Hepatocyte (in vitro differentiated cells): ENCODE measurements at regions not wholly inside any gene's neighbourhood (a gene's known extent, or its start where the extent isn't known, plus 50 kb on each side); places are given as distances from the start of the nearest gene placed in this dataset.

Experiments used
- DNase-seq: peaks from one replicate; pipeline ENCODE4 v3.0.0-alpha.2; 2016; ENCODE audit warnings: low spot score
- H2AFZ ChIP-seq: fragments of 200-600 bp; sonication (generic); 2 replicates; pipeline ENCODE4 v1.6.0; 2016; ENCODE audit warnings: antibody characterized with exemption, mild to moderate bottlenecking
- H3K27ac ChIP-seq: fragments of 200-600 bp; sonication (generic); 2 replicates; pipeline ENCODE4 v1.5.1; 2016; ENCODE audit warnings: mild to moderate bottlenecking
- H3K27me3 ChIP-seq: fragments of 200-600 bp; sonication (generic); 2 replicates; pipeline ENCODE4 v1.6.1; 2016
- H3K36me3 ChIP-seq: fragments of 200-600 bp; sonication (generic); replicated peaks from 2 replicates; pipeline ENCODE4 v1.5.1; 2016; ENCODE audit warnings: low read depth; ENCODE audit not compliant: insufficient read depth
- H3K4me1 ChIP-seq: fragments of 200-600 bp; sonication (generic); 2 replicates; pipeline ENCODE4 v1.5.1; 2016; ENCODE audit warnings: mild to moderate bottlenecking, moderate library complexity; ENCODE audit not compliant: insufficient read depth
- H3K4me2 ChIP-seq: fragments of 200-600 bp; sonication (generic); 2 replicates; pipeline ENCODE4 v1.6.0; 2016
- H3K4me3 ChIP-seq: fragments of 200-600 bp; sonication (generic); 2 replicates; pipeline ENCODE4 v1.5.1; 2016; ENCODE audit warnings: mild to moderate bottlenecking
- H3K79me2 ChIP-seq: fragments of 200-600 bp; sonication (generic); 2 replicates; pipeline ENCODE4 v1.6.0; 2017; ENCODE audit warnings: mild to moderate bottlenecking
- H3K9me2 ChIP-seq: fragments of 200-600 bp; sonication (generic); replicated peaks from 2 replicates; pipeline ENCODE4 v1.6.0; 2017; ENCODE audit warnings: mild to moderate bottlenecking; ENCODE audit not compliant: insufficient read depth
- H3K9me3 ChIP-seq: fragments of 200-600 bp; sonication (generic); 2 replicates; pipeline ENCODE4 v1.5.1; 2016; ENCODE audit warnings: low read depth, mild to moderate bottlenecking
- H4K20me1 ChIP-seq: fragments of 200-600 bp; sonication (generic); 2 replicates; pipeline ENCODE4 v1.6.0; 2016; ENCODE audit warnings: mild to moderate bottlenecking; ENCODE audit not compliant: insufficient read depth, poor library complexity, severe bottlenecking
- CTCF ChIP-seq: fragments of 200-600 bp; sonication (generic); IDR thresholded peaks from 2 replicates; pipeline ENCODE4 v1.5.1; 2016; ENCODE audit warnings: antibody characterized with exemption, mild to moderate bottlenecking; ENCODE audit not compliant: poor library complexity
- EZH2 ChIP-seq: fragments of 200-600 bp; sonication (generic); IDR thresholded peaks from 2 replicates; pipeline ENCODE4 v1.6.1; 2016; ENCODE audit warnings: antibody characterized with exemption, mild to moderate bottlenecking, borderline replicate concordance
- EZH2phosphoT487 ChIP-seq: fragments of 200-600 bp; sonication (generic); IDR thresholded peaks from one replicate; pipeline ENCODE4 v1.6.1; 2018; ENCODE audit warnings: antibody characterized with exemption, mild to moderate bottlenecking, low read depth, moderate library complexity; ENCODE audit not compliant: unreplicated experiment, severe bottlenecking
- WGBS: methylation state at CpG from one replicate; pipeline ENCODE4 v1.1.6; 2016; ENCODE audit warnings: low lambda C conversion rate; ENCODE audit errors: missing lambda C conversion rate; 5-methylcytosine and 5-hydroxymethylcytosine counted together

DNA sequence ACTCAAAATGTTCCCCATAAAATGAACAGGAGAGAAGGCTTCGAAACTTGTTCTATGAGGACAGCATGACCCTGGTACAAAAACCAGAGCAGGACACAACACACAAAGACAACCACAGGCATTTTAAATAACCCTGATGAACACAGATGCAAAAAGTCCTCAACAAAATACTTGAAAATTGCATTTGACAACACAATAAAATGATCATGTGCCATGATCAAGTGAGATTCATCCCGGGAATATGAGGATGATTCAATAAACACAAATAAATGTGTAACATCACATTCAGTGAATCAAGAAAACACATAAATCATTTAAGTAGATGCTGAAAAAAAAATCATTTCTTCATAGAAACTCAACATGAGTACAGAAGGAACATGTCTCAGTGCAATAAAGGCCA lies 208.4 kb upstream of the WSB1 start:
- TF ChIP-seq EZH2 (no peak), EZH2phosphoT487 (no peak), CTCF (no peak)

DNA sequence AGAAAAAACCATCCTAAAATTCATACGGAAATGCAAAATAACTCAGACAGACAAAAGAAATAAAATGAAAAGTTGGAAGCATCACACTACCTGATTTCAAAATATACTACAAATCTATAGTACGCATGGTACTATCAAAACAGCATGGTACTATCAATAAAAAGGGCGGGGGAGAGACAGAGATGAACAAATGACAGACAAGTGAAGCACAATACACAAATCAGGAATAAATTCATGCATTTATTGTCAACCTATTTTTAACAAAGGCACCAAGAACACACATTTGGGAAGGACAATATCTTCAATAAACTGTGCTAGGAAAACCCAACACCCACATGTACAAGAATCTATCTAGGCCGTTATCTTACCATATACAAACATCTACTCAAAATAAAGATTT lies 207.4 kb upstream of the WSB1 start:
- no peak overlapping the region for H3K4me2 ChIP-seq
- no peak for DNase-seq
- TF ChIP-seq EZH2phosphoT487 = no peak
- no peak for TF ChIP-seq CTCF
- TF ChIP-seq EZH2 = no peak
- no peaks in the 10 kb centered on the region for H3K9me3 ChIP-seq
- no peak overlapping the region for H3K27ac ChIP-seq
- no peaks in the 10 kb centered on the region for H3K4me1 ChIP-seq
- H3K9me2 ChIP-seq = no peaks in the 10 kb centered on the region
- H2AFZ ChIP-seq = no peak overlapping the region
- 61% methylated on average over 4 of the region's 4 CpGs for WGBS
- H3K4me3 ChIP-seq = no peak overlapping the region
- H3K79me2 ChIP-seq = no peaks in the 10 kb centered on the region
- H3K36me3 ChIP-seq = no peaks in the 10 kb centered on the region
- H3K27me3 ChIP-seq = no peaks in the 10 kb centered on the region
- H4K20me1 ChIP-seq = no peaks in the 10 kb centered on the region

More for the DNA sequence above, 208.4 kb upstream of the WSB1 start:
- H3K27me3 ChIP-seq = no peaks in the 10 kb centered on the region
- no peak for DNase-seq
- no peak overlapping the region for H3K4me3 ChIP-seq
- no peak overlapping the region for H3K27ac ChIP-seq
- H3K9me2 ChIP-seq = no peaks in the 10 kb centered on the region
- no peak overlapping the region for H2AFZ ChIP-seq
- H3K36me3 ChIP-seq = no peaks in the 10 kb centered on the region
- H4K20me1 ChIP-seq = no peaks in the 10 kb centered on the region
- no peaks in the 10 kb centered on the region for H3K79me2 ChIP-seq
- no peaks in the 10 kb centered on the region for H3K4me1 ChIP-seq
- H3K4me2 ChIP-seq = no peak overlapping the region
- WGBS = 57% methylated on average over 2 of the region's 2 CpGs
- H3K9me3 ChIP-seq = no peaks in the 10 kb centered on the region

DNA sequence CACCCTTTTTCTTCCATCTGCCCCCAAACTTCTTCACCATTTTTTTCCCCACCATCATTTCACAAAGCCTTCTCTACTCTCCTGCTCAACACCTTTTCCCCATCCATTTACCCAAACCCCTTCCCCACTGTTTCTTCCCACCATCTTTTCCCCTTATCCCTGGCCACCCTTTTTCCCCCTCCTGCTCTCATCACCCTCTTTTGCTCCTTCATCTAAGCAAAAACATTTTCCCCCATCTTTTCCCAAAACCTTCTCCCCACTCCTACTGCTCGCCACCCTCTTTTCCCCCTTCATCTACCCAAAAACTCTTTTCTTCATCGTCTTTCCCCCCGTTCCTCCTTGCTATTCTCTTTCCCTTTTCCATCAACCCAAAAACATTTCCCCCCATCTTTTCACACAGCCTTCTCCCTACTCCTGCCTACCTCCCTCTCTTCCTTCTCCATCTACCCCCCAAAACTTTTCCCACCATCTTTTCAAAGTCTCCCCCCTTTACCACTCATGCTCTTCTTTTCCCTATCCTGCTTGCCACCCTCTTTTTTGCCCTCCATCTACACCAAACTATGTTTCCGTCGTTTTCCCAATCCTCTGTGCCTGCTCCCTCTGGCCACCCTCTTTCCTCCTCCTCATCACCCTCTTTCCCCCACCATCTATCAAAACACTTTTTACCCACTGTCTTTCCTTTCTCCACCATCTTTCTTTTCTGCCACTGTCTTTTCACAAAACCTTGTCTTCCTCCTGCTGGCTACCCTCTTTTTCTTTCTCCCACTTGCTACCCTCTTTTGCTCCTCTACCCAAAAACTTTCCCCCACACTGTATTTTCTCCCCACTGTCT lies 205.8 kb upstream of the WSB1 start:
- H3K4me1 ChIP-seq = no peaks in the 10 kb centered on the region
- no peaks in the 10 kb centered on the region for H3K36me3 ChIP-seq
- H3K4me2 ChIP-seq = no peak overlapping the region
- H3K79me2 ChIP-seq = no peaks in the 10 kb centered on the region
- H3K4me3 ChIP-seq = no peak overlapping the region
- H3K9me2 ChIP-seq = no peaks in the 10 kb centered on the region
- H2AFZ ChIP-seq = no peak overlapping the region
- no peaks in the 10 kb centered on the region for H3K9me3 ChIP-seq
- WGBS = 82% methylated on average over 3 of the region's 5 CpGs
- TF ChIP-seq EZH2phosphoT487 = no peak
- TF ChIP-seq EZH2 = no peak
- no peak for TF ChIP-seq CTCF
- no peak for DNase-seq
- no peaks in the 10 kb centered on the region for H4K20me1 ChIP-seq
- H3K27me3 ChIP-seq = no peaks in the 10 kb centered on the region
- H3K27ac ChIP-seq = no peak overlapping the region
